Body of pancreas (tissue), 4 donors: ENCODE measurements at regions not wholly inside any gene's neighbourhood (a gene's known extent, or its start where the extent isn't known, plus 50 kb on each side); places are given as distances from the start of the nearest gene placed in this dataset.

Experiments
- ATAC-seq: fragments of 150-250 bp; one replicate; pipeline ENCODE4 v1.9.1; 2016
- DNase-seq, 4 donors: peaks; one replicate each; pipeline ENCODE4 v3.0.0-alpha.2; 2019
- H3K27ac ChIP-seq, 4 donors: fragments of 200-600 bp; sonication (generic); 1 replicate in 3 of 4; 2 replicates in 1 of 4; pipeline versions ENCODE4 v1.5.1 to v1.6.1; 2016 to 2019; ENCODE audit warnings: mild to moderate bottlenecking in 1 of 4, mixed read lengths in 1 of 4, moderate library complexity in 1 of 4
- H3K27me3 ChIP-seq, 2 donors: fragments of 200-600 bp; sonication (generic); one replicate each; pipeline ENCODE4 v1.6.0; 2016; ENCODE audit warnings: mild to moderate bottlenecking in 1 of 2
- H3K36me3 ChIP-seq, 2 donors: fragments of 200-600 bp; sonication (generic); replicated peaks in 1 of 2; 2 replicates each; pipeline ENCODE4 v1.5.1; 2016; ENCODE audit warnings: low read depth in 2 of 2; ENCODE audit not compliant: insufficient read depth in 1 of 2
- H3K4me1 ChIP-seq: fragments of 200-600 bp; sonication (generic); one replicate; pipeline ENCODE4 v1.6.0; 2016
- H3K4me3 ChIP-seq, 2 donors: fragments of 200-600 bp; sonication (generic); 1 replicate in 1 of 2; 2 replicates in 1 of 2; pipeline ENCODE4 v1.5.1; 2016 to 2019
- H3K9me3 ChIP-seq, 3 donors: fragments of 200-600 bp; sonication (generic); 1 replicate in 2 of 3; 2 replicates in 1 of 3; pipeline ENCODE4 v1.5.1; 2016
- POLR2A ChIP-seq, 3 donors: fragments of 450-650 bp; IDR thresholded peaks; one replicate each; pipeline ENCODE4 v1.6.1; 2016; ENCODE audit warnings: antibody characterized with exemption in 3 of 3, mild to moderate bottlenecking in 2 of 3
- WGBS, 2 donors: methylation state at CpG; one replicate each; pipeline ENCODE4 v1.1.5; 2017; 5-methylcytosine and 5-hydroxymethylcytosine counted together
- intact Hi-C: fragments of 100-400 bp; cut with DNase I; formaldehyde crosslinking; loops from one replicate; pipeline ENCODE4 v1.15.1; 2023
- TF ChIP-seq, protein P1 (sequence below), 7 experiments: fragments of 450-650 bp in 4 of 7; fragments of 200-600 bp in 3 of 7; sonication (generic) in 3 of 7; IDR thresholded peaks; one replicate each; pipeline ENCODE4 v1.5.1; 2016 to 2019; ENCODE audit warnings: antibody characterized with exemption in 7 of 7

DNA sequence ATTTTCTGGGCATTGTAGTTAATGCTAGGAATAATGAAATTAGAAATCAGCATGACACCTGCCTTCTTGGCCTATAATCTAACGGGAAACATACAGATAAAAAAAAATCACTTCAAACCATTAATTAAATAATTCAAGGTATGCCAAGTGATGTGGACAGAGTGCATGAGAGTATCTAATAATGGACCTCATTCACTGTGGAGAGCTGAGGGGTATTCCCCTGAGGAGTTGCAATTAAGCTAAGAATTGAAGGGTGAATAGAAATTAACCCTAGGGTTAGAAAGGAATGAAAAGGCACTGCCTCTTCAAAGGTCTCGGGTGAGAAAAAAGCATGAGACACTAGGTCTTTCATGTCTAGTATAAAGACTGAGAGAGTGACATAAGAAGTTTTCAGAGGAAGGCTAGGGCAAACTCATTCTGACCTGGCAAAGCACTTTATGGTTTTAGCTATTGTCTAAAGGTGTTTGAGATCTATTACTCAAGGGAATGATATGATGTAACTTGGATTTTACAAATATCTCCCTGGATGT is 466.1 kb downstream of the KCNT2 start:
- WGBS, 2 donors: 47% methylated on average over 2 of the region's 2 CpGs
- Histone ChIP-seq H3K36me3 (no peaks in the 10 kb centered on the region), H3K4me3 (no peak overlapping the region), H3K27ac (no peak overlapping the region), H3K27me3 (no peaks in the 10 kb centered on the region), H3K9me3 (no peaks in the 10 kb centered on the region), H3K4me1 (no peaks in the 10 kb centered on the region)
- DNase-seq (no peak), ATAC-seq (no peak)
- intact Hi-C loops: loop anchor here (5.0 kb wide), 1 partner anchor 520 kb away; no protein-coding TSS in a partner anchor
- TF ChIP-seq POLR2A (IDR thresholded peaks at IDR 0.05): no peak
- TF ChIP-seq, protein P1, sequence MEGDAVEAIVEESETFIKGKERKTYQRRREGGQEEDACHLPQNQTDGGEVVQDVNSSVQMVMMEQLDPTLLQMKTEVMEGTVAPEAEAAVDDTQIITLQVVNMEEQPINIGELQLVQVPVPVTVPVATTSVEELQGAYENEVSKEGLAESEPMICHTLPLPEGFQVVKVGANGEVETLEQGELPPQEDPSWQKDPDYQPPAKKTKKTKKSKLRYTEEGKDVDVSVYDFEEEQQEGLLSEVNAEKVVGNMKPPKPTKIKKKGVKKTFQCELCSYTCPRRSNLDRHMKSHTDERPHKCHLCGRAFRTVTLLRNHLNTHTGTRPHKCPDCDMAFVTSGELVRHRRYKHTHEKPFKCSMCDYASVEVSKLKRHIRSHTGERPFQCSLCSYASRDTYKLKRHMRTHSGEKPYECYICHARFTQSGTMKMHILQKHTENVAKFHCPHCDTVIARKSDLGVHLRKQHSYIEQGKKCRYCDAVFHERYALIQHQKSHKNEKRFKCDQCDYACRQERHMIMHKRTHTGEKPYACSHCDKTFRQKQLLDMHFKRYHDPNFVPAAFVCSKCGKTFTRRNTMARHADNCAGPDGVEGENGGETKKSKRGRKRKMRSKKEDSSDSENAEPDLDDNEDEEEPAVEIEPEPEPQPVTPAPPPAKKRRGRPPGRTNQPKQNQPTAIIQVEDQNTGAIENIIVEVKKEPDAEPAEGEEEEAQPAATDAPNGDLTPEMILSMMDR (IDR thresholded peaks at IDR 0.05): no peak

DNA sequence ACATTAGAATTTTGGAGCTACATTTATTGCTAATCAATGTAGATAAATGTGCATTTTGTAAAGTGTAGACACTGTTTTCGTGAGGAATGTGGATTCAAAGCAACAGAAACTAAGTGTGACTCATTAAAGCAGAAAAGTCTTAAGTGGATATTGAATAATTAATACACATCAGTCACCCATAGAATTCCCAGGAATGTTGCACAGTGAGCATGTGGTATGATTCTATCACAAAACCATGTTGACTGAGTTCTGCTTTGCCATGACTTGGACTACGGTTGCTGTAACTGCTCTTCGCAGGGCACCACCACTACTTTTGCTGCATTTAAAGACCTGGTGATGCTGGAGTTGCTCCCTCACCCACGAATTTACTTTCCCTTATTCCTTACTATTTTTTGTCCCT is 471.8 kb downstream of the KCNT2 start:
- no peak overlapping the region for H3K27ac ChIP-seq
- H3K4me1 ChIP-seq: no peaks in the 10 kb centered on the region
- TF ChIP-seq, protein P1 (IDR thresholded peaks at IDR 0.05): no peak
- TF ChIP-seq POLR2A (IDR thresholded peaks at IDR 0.05): no peak
- H3K9me3 ChIP-seq: no peaks in the 10 kb centered on the region
- H3K36me3 ChIP-seq: no peaks in the 10 kb centered on the region
- 62 to 71% methylated on average over 4 of the region's 4 CpGs for WGBS, 2 donors
- no peak for DNase-seq
- no peak for ATAC-seq
- H3K4me3 ChIP-seq: no peak overlapping the region
- intact Hi-C loops: no loop called here
- H3K27me3 ChIP-seq: no peaks in the 10 kb centered on the region

DNA sequence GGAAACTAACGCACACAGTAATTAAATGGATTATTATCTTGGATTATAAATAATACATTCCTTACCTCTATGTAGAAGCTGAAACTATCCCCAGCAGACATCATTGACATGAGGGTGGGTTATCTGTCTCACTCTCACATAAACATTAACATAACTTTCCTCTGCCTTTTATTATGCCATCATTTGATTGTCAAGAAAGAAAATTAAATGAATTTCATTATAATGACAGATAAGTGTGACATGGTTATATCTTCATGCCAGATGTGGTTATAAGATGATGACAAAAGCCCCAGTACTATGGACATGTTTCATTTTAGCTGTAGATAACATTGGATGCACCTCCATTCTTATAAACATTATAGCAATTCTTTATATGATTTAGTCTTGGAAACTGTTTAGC is 476.5 kb downstream of the KCNT2 start:
- Histone ChIP-seq H3K36me3 (no peaks in the 10 kb centered on the region), H3K4me3 (no peak overlapping the region), H3K27ac (no peak overlapping the region), H3K4me1 (no peaks in the 10 kb centered on the region), H3K9me3 (no peaks in the 10 kb centered on the region), H3K27me3 (no peaks in the 10 kb centered on the region)
- 64 to 74% methylated on average over 1 of the region's 1 CpG for whole genome bisulfite sequencing, 2 donors
- TF ChIP-seq, protein P1 (IDR thresholded peaks at IDR 0.05): no peak
- TF ChIP-seq POLR2A (IDR thresholded peaks at IDR 0.05): no peak
- intact Hi-C loops: no loop called here
- no peak for DNase-seq
- no peak for ATAC-seq

DNA sequence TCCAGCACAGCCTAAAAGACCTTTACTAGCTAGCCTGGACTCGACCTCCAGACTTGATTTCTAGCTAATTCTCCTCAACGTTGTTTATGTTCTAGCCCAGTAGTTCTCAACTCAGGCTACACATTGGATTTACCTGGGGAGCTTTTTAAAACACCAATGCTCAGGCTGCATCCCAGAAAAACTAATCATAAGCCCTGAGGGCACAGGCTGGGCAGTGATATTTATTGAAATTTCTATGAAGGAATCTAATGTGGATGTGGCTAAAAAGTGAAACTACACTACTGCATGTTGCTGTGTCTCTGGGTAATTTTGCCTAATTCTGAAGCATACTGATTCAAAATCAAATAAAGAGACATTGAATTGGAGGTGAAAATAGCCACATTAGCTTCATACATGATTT is 479.4 kb downstream of the KCNT2 start:
- no peaks in the 10 kb centered on the region for H3K9me3 ChIP-seq
- H3K27me3 ChIP-seq: no peaks in the 10 kb centered on the region
- TF ChIP-seq, protein P1 (IDR thresholded peaks at IDR 0.05): no peak
- no peak for TF ChIP-seq POLR2A (IDR thresholded peaks at IDR 0.05)
- no peaks in the 10 kb centered on the region for H3K4me1 ChIP-seq
- no peak overlapping the region for H3K27ac ChIP-seq
- no peak for DNase-seq
- WGBS, 2 donors: 41% methylated on average over 2 of the region's 2 CpGs
- ATAC-seq: no peak
- intact Hi-C loops: no loop called here
- H3K4me3 ChIP-seq: no peak overlapping the region
- no peaks in the 10 kb centered on the region for H3K36me3 ChIP-seq

DNA sequence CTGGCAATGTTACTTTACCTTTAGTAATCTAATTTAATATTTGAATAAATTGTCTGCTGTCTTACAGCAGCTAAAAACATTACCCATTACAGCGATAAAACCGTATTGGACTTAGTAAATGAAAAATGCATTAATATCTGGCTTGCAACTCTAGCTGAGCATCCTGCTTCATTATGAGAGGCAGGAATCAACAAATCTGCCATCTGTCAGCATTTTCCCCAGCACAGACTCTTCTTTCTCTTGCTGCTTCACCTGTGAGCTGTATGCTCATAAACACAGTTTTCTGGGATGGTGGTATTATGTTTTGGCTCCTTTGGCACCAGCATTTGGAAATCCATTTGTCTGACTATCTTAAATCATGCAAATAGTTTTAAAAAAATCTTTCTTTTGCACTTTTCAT is 487.1 kb downstream of the KCNT2 start:
- no peaks in the 10 kb centered on the region for H3K9me3 ChIP-seq
- H3K4me3 ChIP-seq: no peak overlapping the region
- no peaks in the 10 kb centered on the region for H3K27me3 ChIP-seq
- H3K4me1 ChIP-seq: no peaks in the 10 kb centered on the region
- TF ChIP-seq, protein P1 (IDR thresholded peaks at IDR 0.05): no peak
- TF ChIP-seq POLR2A (IDR thresholded peaks at IDR 0.05): no peak
- no peak for DNase-seq
- no peak for ATAC-seq
- H3K27ac ChIP-seq: no peak overlapping the region
- intact Hi-C loops: no loop called here
- WGBS, 2 donors: 65 to 72% methylated on average over 2 of the region's 2 CpGs
- H3K36me3 ChIP-seq: no peaks in the 10 kb centered on the region
